Neural cell (in vitro differentiated cells): ENCODE measurements at regions not wholly inside any gene's neighbourhood (a gene's known extent, or its start where the extent isn't known, plus 50 kb on each side); places are given as distances from the start of the nearest gene placed in this dataset.

ENCODE experiments used
- H2AFZ ChIP-seq: fragments of 200-600, 300-800 bp; sonication (generic), shearing (Covaris generic); 2 replicates; pipeline ENCODE4 v1.6.0; 2014; ENCODE audit warnings: low read depth, mild to moderate bottlenecking, antibody characterized with exemption, low read length, moderate library complexity
- H3F3A ChIP-seq: fragments of 200-600 bp; shearing (Covaris generic); 2 replicates; pipeline ENCODE4 v1.6.1; 2016; ENCODE audit warnings: mild to moderate bottlenecking, moderate library complexity, mixed read lengths, antibody characterized with exemption, low read length; ENCODE audit not compliant: insufficient read depth, poor library complexity, severe bottlenecking
- H3K27ac ChIP-seq: fragments of 200-600, 300-800 bp; sonication (generic), shearing (Covaris generic); 2 replicates; pipeline ENCODE4 v1.5.1; 2014; ENCODE audit warnings: mild to moderate bottlenecking, low read length, moderate library complexity
- H3K27me3 ChIP-seq: fragments of 300-800, 200-600 bp; sonication (generic), shearing (Covaris generic); 2 replicates; pipeline ENCODE4 v1.6.0; 2014; ENCODE audit warnings: mild to moderate bottlenecking, low read depth, low read length, moderate library complexity; ENCODE audit not compliant: insufficient read depth
- H3K36me3 ChIP-seq: fragments of 300-800, 200-600 bp; sonication (generic), shearing (Covaris generic); 2 replicates; pipeline ENCODE4 v1.5.1; 2014; ENCODE audit warnings: mild to moderate bottlenecking, antibody characterized with exemption, low read length, moderate library complexity; ENCODE audit not compliant: insufficient read depth
- H3K4me2 ChIP-seq: fragments of 300-800, 200-600 bp; sonication (generic), shearing (Covaris generic); 2 replicates; pipeline ENCODE4 v1.6.0; 2014; ENCODE audit warnings: mild to moderate bottlenecking, low read length
- H3K4me3 ChIP-seq: fragments of 300-800, 200-600 bp; sonication (generic), shearing (Covaris generic); 2 replicates; pipeline ENCODE4 v1.5.1; 2014; ENCODE audit warnings: mild to moderate bottlenecking, low read length, moderate library complexity
- H3K79me2 ChIP-seq: fragments of 200-600 bp; shearing (Covaris generic); replicated peaks from 2 replicates; pipeline ENCODE4 v1.6.0; 2014; ENCODE audit warnings: mild to moderate bottlenecking, low read length, moderate library complexity; ENCODE audit not compliant: insufficient read depth
- H3K9ac ChIP-seq: fragments of 300-800, 200-600 bp; sonication (generic), shearing (Covaris generic); 2 replicates; pipeline ENCODE4 v1.6.1; 2016; ENCODE audit warnings: mild to moderate bottlenecking, low read length, mixed read lengths
- H3K9me2 ChIP-seq: fragments of 200-600 bp; shearing (Covaris generic); 2 replicates; pipeline ENCODE4 v1.6.1; 2016; ENCODE audit warnings: mild to moderate bottlenecking, low read length, mixed read lengths; ENCODE audit not compliant: insufficient read depth
- H3K9me3 ChIP-seq: fragments of 200-600, 300-800 bp; sonication (generic), shearing (Covaris generic); 2 replicates; pipeline ENCODE4 v1.6.1; 2016; ENCODE audit warnings: mild to moderate bottlenecking, mixed run types, low read length, moderate library complexity, mixed read lengths
- H4K20me1 ChIP-seq: fragments of 200-600 bp; shearing (Covaris generic); 2 replicates; pipeline ENCODE4 v1.6.1; 2016; ENCODE audit warnings: mild to moderate bottlenecking, mixed run types; ENCODE audit not compliant: insufficient read depth
- EP300 ChIP-seq: fragments of 450-650 bp; conservative IDR thresholded peaks from 2 replicates; pipeline ENCODE4 v1.6.1; 2014; ENCODE audit warnings: antibody characterized with exemption, mild to moderate bottlenecking, moderate library complexity; ENCODE audit not compliant: poor library complexity, severe bottlenecking
- EZH2 ChIP-seq: fragments of 200-600, 300-800 bp; shearing (Covaris generic), sonication (generic); IDR thresholded peaks from 2 replicates; pipeline ENCODE4 v1.6.1; 2014; ENCODE audit warnings: antibody characterized with exemption, low read length, borderline replicate concordance, mild to moderate bottlenecking; ENCODE audit not compliant: insufficient read depth, poor library complexity, severe bottlenecking
- MXI1 ChIP-seq: fragments of 450-650 bp; conservative IDR thresholded peaks from 2 replicates; pipeline ENCODE4 v1.6.1; 2014; ENCODE audit warnings: antibody characterized with exemption, mild to moderate bottlenecking; ENCODE audit not compliant: poor library complexity, severe bottlenecking
- POLR2AphosphoS5 ChIP-seq: IDR thresholded peaks from 2 replicates; pipeline ENCODE4 v1.6.1; 2012
- RAD21 ChIP-seq: fragments of 450-650 bp; conservative IDR thresholded peaks from 2 replicates; pipeline ENCODE4 v1.6.1; 2014; ENCODE audit warnings: antibody characterized with exemption, mild to moderate bottlenecking, moderate library complexity
- SMC3 ChIP-seq: fragments of 450-650 bp; conservative IDR thresholded peaks from 2 replicates; pipeline ENCODE4 v1.6.1; 2014; ENCODE audit warnings: antibody characterized with exemption, mild to moderate bottlenecking, moderate library complexity; ENCODE audit not compliant: poor library complexity
- TAF1 ChIP-seq: IDR thresholded peaks from 2 replicates; pipeline ENCODE4 v1.6.1; 2012; ENCODE audit warnings: low read depth
- TF ChIP-seq, protein P1 (sequence below): fragments of 450-650 bp; IDR thresholded peaks from 2 replicates; pipeline ENCODE4 v1.5.1; 2014; ENCODE audit warnings: antibody characterized with exemption, mild to moderate bottlenecking, moderate library complexity; ENCODE audit not compliant: poor library complexity, severe bottlenecking
- TF ChIP-seq, protein P2 (sequence below): IDR thresholded peaks from 2 replicates; pipeline ENCODE4 v1.6.1; 2012; ENCODE audit warnings: borderline replicate concordance

DNA sequence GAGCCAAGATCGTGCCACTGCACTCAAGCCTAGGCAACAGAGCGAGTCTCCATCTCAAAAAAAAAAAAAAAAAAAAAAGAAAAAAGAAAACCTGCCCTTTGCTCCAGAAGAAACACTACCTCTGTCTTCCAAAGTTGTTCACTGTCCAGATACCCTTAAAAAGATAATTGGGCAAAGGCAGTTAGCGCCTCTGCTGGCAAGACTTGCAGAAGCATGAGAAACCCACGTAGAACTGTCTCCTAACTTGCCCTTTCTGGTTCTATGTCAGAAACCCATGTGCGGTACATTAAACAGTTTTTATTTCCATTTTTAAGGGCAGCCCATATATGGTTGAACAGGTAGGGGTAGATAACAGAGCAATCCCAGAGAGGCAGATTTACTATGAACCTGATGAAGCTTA is 1026.4 kb downstream of the ROBO2 start:
- Histone ChIP-seq H3F3A (no peaks in the 10 kb centered on the region), H2AFZ (no peak overlapping the region), H3K27me3 (no peaks in the 10 kb centered on the region), H4K20me1 (no peaks in the 10 kb centered on the region), H3K79me2 (no peaks in the 10 kb centered on the region), H3K36me3 (no peaks in the 10 kb centered on the region), H3K9me3 (no peaks in the 10 kb centered on the region), H3K9me2 (no peaks in the 10 kb centered on the region), H3K9ac (no peak overlapping the region), H3K4me2 (no peak overlapping the region), H3K27ac (no peak overlapping the region), H3K4me3 (no peak overlapping the region)
- no peak for TF ChIP-seq EZH2
- TF ChIP-seq SMC3 = no peak
- TF ChIP-seq MXI1 = no peak
- TF ChIP-seq POLR2AphosphoS5 = no peak
- TF ChIP-seq, protein P1, sequence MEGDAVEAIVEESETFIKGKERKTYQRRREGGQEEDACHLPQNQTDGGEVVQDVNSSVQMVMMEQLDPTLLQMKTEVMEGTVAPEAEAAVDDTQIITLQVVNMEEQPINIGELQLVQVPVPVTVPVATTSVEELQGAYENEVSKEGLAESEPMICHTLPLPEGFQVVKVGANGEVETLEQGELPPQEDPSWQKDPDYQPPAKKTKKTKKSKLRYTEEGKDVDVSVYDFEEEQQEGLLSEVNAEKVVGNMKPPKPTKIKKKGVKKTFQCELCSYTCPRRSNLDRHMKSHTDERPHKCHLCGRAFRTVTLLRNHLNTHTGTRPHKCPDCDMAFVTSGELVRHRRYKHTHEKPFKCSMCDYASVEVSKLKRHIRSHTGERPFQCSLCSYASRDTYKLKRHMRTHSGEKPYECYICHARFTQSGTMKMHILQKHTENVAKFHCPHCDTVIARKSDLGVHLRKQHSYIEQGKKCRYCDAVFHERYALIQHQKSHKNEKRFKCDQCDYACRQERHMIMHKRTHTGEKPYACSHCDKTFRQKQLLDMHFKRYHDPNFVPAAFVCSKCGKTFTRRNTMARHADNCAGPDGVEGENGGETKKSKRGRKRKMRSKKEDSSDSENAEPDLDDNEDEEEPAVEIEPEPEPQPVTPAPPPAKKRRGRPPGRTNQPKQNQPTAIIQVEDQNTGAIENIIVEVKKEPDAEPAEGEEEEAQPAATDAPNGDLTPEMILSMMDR = no peak
- TF ChIP-seq, protein P2, sequence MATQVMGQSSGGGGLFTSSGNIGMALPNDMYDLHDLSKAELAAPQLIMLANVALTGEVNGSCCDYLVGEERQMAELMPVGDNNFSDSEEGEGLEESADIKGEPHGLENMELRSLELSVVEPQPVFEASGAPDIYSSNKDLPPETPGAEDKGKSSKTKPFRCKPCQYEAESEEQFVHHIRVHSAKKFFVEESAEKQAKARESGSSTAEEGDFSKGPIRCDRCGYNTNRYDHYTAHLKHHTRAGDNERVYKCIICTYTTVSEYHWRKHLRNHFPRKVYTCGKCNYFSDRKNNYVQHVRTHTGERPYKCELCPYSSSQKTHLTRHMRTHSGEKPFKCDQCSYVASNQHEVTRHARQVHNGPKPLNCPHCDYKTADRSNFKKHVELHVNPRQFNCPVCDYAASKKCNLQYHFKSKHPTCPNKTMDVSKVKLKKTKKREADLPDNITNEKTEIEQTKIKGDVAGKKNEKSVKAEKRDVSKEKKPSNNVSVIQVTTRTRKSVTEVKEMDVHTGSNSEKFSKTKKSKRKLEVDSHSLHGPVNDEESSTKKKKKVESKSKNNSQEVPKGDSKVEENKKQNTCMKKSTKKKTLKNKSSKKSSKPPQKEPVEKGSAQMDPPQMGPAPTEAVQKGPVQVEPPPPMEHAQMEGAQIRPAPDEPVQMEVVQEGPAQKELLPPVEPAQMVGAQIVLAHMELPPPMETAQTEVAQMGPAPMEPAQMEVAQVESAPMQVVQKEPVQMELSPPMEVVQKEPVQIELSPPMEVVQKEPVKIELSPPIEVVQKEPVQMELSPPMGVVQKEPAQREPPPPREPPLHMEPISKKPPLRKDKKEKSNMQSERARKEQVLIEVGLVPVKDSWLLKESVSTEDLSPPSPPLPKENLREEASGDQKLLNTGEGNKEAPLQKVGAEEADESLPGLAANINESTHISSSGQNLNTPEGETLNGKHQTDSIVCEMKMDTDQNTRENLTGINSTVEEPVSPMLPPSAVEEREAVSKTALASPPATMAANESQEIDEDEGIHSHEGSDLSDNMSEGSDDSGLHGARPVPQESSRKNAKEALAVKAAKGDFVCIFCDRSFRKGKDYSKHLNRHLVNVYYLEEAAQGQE = no peak
- TF ChIP-seq RAD21 = no peak
- no peak for TF ChIP-seq TAF1
- TF ChIP-seq EP300 = no peak

DNA sequence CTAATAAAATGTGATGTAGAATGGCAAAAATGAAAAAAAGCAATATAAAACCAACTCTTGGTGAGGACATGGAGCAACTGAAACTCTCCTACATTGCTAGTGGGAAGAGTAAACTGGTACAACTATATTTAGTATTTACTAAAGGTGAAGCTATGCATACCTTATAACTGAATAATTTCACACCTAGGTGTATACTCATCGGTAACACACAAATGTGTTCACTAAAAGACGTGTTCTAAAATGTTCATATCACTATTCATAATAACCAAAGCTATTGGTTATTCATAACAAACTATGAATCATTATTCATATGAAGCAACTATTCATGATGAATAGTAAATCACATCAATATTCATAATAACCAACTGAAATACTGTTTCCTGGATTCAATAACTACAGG is 1030.3 kb downstream of the ROBO2 start:
- H3K4me2 ChIP-seq = no peak overlapping the region
- H3K9ac ChIP-seq = no peak overlapping the region
- no peaks in the 10 kb centered on the region for H3K79me2 ChIP-seq
- no peaks in the 10 kb centered on the region for H3K9me3 ChIP-seq
- no peak overlapping the region for H3K4me3 ChIP-seq
- no peaks in the 10 kb centered on the region for H3F3A ChIP-seq
- no peaks in the 10 kb centered on the region for H3K27me3 ChIP-seq
- no peaks in the 10 kb centered on the region for H3K9me2 ChIP-seq
- H3K27ac ChIP-seq = no peak overlapping the region
- no peak for TF ChIP-seq EZH2
- TF ChIP-seq MXI1 = no peak
- no peaks in the 10 kb centered on the region for H3K36me3 ChIP-seq
- no peak overlapping the region for H2AFZ ChIP-seq
- no peaks in the 10 kb centered on the region for H4K20me1 ChIP-seq

DNA sequence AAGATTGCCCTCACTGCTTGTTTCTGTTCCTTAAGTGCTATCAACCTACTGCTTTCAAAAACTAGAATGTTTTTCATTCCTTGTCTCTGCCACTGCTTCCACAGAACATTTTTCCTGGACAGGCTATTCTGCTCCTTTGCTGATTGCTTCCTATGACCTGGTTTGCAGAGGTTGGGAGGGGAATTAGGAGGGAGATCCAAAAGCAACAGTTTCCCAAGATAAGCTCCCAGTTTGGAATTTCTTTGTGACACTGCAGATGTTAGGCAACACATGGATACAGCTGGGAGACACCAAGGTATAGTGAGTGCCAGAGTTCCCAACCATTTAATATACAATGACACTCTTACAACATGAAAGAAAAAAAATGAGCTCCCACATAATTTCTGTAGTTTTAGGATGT is 1036.5 kb downstream of the ROBO2 start:
- H4K20me1 ChIP-seq = no peaks in the 10 kb centered on the region
- H2AFZ ChIP-seq = no peak overlapping the region
- TF ChIP-seq SMC3 (no peak), MXI1 (no peak), RAD21 (no peak), EZH2 (no peak), TAF1 (no peak), EP300 (no peak), POLR2AphosphoS5 (no peak)
- TF ChIP-seq, protein P1 = no peak
- TF ChIP-seq, protein P2 = no peak
- no peaks in the 10 kb centered on the region for H3F3A ChIP-seq
- no peaks in the 10 kb centered on the region for H3K79me2 ChIP-seq
- no peak overlapping the region for H3K4me2 ChIP-seq
- no peaks in the 10 kb centered on the region for H3K9me2 ChIP-seq
- H3K36me3 ChIP-seq = no peaks in the 10 kb centered on the region
- H3K9ac ChIP-seq = no peak overlapping the region
- H3K27me3 ChIP-seq = no peaks in the 10 kb centered on the region
- no peaks in the 10 kb centered on the region for H3K9me3 ChIP-seq
- H3K27ac ChIP-seq = no peak overlapping the region
- H3K4me3 ChIP-seq = no peak overlapping the region
